Endothelial cell of umbilical vein (primary cell): ENCODE measurements at regions not wholly inside any gene's neighbourhood (a gene's known extent, or its start where the extent isn't known, plus 50 kb on each side); places are given as distances from the start of the nearest gene placed in this dataset.

Source experiments
- BruUV-seq: library from RNA; stranded (reverse); fragments of 400-500 nt; replicated peaks from 2 replicates; lab custom pipeline; 2021; lab: Mats Ljungman, UMichigan
- CTCF ChIA-PET: fragments of 300-600, 350-600 bp; sonication (Branson Sonifier 250); formaldehyde crosslinking; loops from one replicate; lab custom pipeline; 2021; ENCODE audit warnings: antibody characterized with exemption, inconsistent platforms; lab: Charles Lee
- POLR2A ChIA-PET: fragments of 300-600, 350-600 bp; sonication (Branson Sonifier 250); formaldehyde crosslinking; loops from one replicate; lab custom pipeline; 2021; ENCODE audit warnings: antibody characterized with exemption, inconsistent platforms; lab: Charles Lee
- DNase-seq: peaks from one replicate; pipeline ENCODE4 v3.0.0-alpha.2; 2011; ENCODE audit warnings: low read depth, low spot score
- FAIRE-seq: peaks from 2 replicates; lab custom pipeline; 2011; peaks lifted over from hg19 to GRCh38; lab: Jason Lieb, UNC
- H2AFZ ChIP-seq: 2 replicates; pipeline ENCODE4 v1.6.0; 2012; ENCODE audit warnings: low read depth, low read length, control low read depth, inconsistent platforms
- H3K27ac ChIP-seq: 2 replicates; pipeline ENCODE4 v1.5.1; 2011; ENCODE audit warnings: low read depth, mild to moderate bottlenecking, control low read depth, low read length, moderate library complexity; ENCODE audit not compliant: insufficient read depth
- H3K27me3 ChIP-seq, 2 experiments: 2 replicates each; pipeline versions ENCODE4 v1.6.0 to v1.6.1; 2011; ENCODE audit warnings: low read length in 2 of 2, mixed read lengths in 1 of 2; ENCODE audit not compliant: control insufficient read depth in 2 of 2, insufficient read depth in 2 of 2
- H3K36me3 ChIP-seq, 2 experiments: 2 replicates in 1 of 2; 3 replicates in 1 of 2; pipeline ENCODE4 v1.5.1; 2011; ENCODE audit warnings: low read length in 2 of 2, mild to moderate bottlenecking in 1 of 2, moderate library complexity in 1 of 2; ENCODE audit not compliant: control insufficient read depth in 2 of 2, insufficient read depth in 2 of 2; ENCODE audit errors: extremely low read depth in 1 of 2
- H3K4me1 ChIP-seq: 3 replicates; pipeline ENCODE4 v1.5.1; 2011; ENCODE audit warnings: mild to moderate bottlenecking, low read length; ENCODE audit not compliant: control insufficient read depth, insufficient read depth; ENCODE audit errors: extremely low read depth
- H3K4me2 ChIP-seq: 2 replicates; pipeline ENCODE4 v1.6.1; 2011; ENCODE audit warnings: low read length, control low read depth, mixed read lengths; ENCODE audit not compliant: insufficient read depth
- H3K4me3 ChIP-seq, 3 experiments: fragments of 200-600 bp in 1 of 3; sonication (generic), shearing (Covaris generic) in 1 of 3; replicated peaks in 1 of 3; 2 replicates each; pipeline ENCODE4 v1.5.1; 2011 to 2016; ENCODE audit warnings: control low read depth in 3 of 3, low read length in 3 of 3, mild to moderate bottlenecking in 2 of 3, inconsistent platforms in 1 of 3, low read depth in 1 of 3, moderate library complexity in 1 of 3; ENCODE audit not compliant: insufficient read depth in 1 of 3
- H3K79me2 ChIP-seq: 2 replicates; pipeline ENCODE4 v1.6.0; 2012; ENCODE audit warnings: low read length, inconsistent platforms; ENCODE audit not compliant: control insufficient read depth, insufficient read depth
- H3K9ac ChIP-seq: replicated peaks from 2 replicates; pipeline ENCODE3; 2011; ENCODE audit warnings: low read length, control low read depth; ENCODE audit not compliant: insufficient read depth; ENCODE audit errors: extremely low read depth
- H3K9me1 ChIP-seq: replicated peaks from 3 replicates; pipeline ENCODE4 v1.6.0; 2011; ENCODE audit warnings: mild to moderate bottlenecking, low read length; ENCODE audit not compliant: control insufficient read depth, insufficient read depth; ENCODE audit errors: extremely low read depth
- H3K9me3 ChIP-seq: replicated peaks from 2 replicates; pipeline ENCODE4 v1.5.1; 2012; ENCODE audit warnings: low read length, inconsistent platforms; ENCODE audit not compliant: control insufficient read depth, insufficient read depth
- H4K20me1 ChIP-seq: replicated peaks from 2 replicates; pipeline ENCODE3; 2011; ENCODE audit warnings: mild to moderate bottlenecking, low read length; ENCODE audit not compliant: control insufficient read depth, insufficient read depth; ENCODE audit errors: extremely low read depth
- CTCF ChIP-seq, 2 donors: IDR thresholded peaks; 1 replicate in 1 of 2; 2 replicates in 1 of 2; pipeline ENCODE4 v1.5.1; 2011; ENCODE audit warnings: low read length in 2 of 2, mild to moderate bottlenecking in 2 of 2, moderate library complexity in 2 of 2, control low read depth in 1 of 2, inconsistent platforms in 1 of 2, low read depth in 1 of 2; ENCODE audit not compliant: insufficient read depth in 1 of 2; ENCODE audit errors: extremely low read depth in 1 of 2
- EZH2 ChIP-seq: IDR thresholded peaks from 2 replicates; pipeline ENCODE4 v1.6.1; 2012; ENCODE audit warnings: borderline replicate concordance, low read depth, mild to moderate bottlenecking, moderate library complexity, low read length, inconsistent platforms; ENCODE audit not compliant: severe bottlenecking
- FOS ChIP-seq: IDR thresholded peaks from 2 replicates; pipeline ENCODE4 v1.6.1; 2011; ENCODE audit warnings: mild to moderate bottlenecking, low read length, moderate library complexity, borderline replicate concordance; ENCODE audit not compliant: insufficient read depth
- GATA2 ChIP-seq: IDR thresholded peaks from 2 replicates; pipeline ENCODE4 v1.7.0; 2011; ENCODE audit warnings: low read depth, mild to moderate bottlenecking, moderate library complexity, mixed read lengths, low read length; ENCODE audit not compliant: insufficient read length, insufficient read depth
- JUN ChIP-seq: IDR thresholded peaks from 2 replicates; pipeline ENCODE4 v1.6.1; 2011; ENCODE audit warnings: borderline replicate concordance, low read depth; ENCODE audit not compliant: insufficient read length, insufficient read depth
- MAX ChIP-seq: IDR thresholded peaks from 2 replicates; pipeline ENCODE4 v1.6.1; 2011; ENCODE audit not compliant: insufficient read depth, insufficient read length
- MYC ChIP-seq: IDR thresholded peaks from one replicate; pipeline ENCODE4 v1.6.1; 2011; ENCODE audit warnings: mild to moderate bottlenecking, low read depth, low read length
- POLR2AphosphoS5 ChIP-seq: IDR thresholded peaks from 2 replicates; pipeline ENCODE4 v1.6.1; 2012; ENCODE audit warnings: low read depth, mild to moderate bottlenecking, control low read depth, low read length, moderate library complexity; ENCODE audit not compliant: insufficient read depth
- dilution Hi-C: fragments of 300-500 bp; cut with MboI; formaldehyde crosslinking; loops from one replicate; pipeline ENCODE4 v1.15.0; 2019; ENCODE audit warnings: low sequenced_read_pairs; ENCODE audit not compliant: extremely low pct_ligation_motif_present
- intact Hi-C: fragments of 100-400 bp; cut with micrococcal nuclease; formaldehyde crosslinking; loops from one replicate; pipeline ENCODE4 v1.10.0; 2022

- H3K27me3 ChIP-seq, result no peaks in the 10 kb centered on the region
- CTCF ChIA-PET, result interaction anchor here (0.8 kb wide), 1 partner anchor 8 kb away, joined by 3 read pairs; no protein-coding TSS in a partner anchor
- FAIRE-seq, result no peak
- intact Hi-C loops, result no loop called here
- no peak for DNase-seq
- H3K79me2 ChIP-seq, result no peaks in the 10 kb centered on the region
- H2AFZ ChIP-seq, result no peak overlapping the region
- POLR2A ChIA-PET, result no interaction called here
- no peaks in the 10 kb centered on the region for H3K4me1 ChIP-seq
- no peaks in the 10 kb centered on the region for H3K9me1 ChIP-seq
- dilution Hi-C loops, result no loop called here
- H3K9ac ChIP-seq, result no peak overlapping the region
- H3K27ac ChIP-seq, result no peak overlapping the region
- no peaks in the 10 kb centered on the region for H3K9me3 ChIP-seq
- BruUV-seq, result no TSS peak
- no peak overlapping the region for H3K4me3 ChIP-seq
- TF ChIP-seq POLR2AphosphoS5 (no peak), FOS (no peak), CTCF (IDR thresholded peaks at IDR 0.05; ENCODE audit: extremely low read depth in 1 of 2, insufficient read depth in 1 of 2, low read depth in 1 of 2, low read length in 2 of 2) (no peak), GATA2 (no peak), MYC (no peak), MAX (no peak), JUN (no peak), EZH2 (no peak)
- H3K36me3 ChIP-seq, result no peaks in the 10 kb centered on the region
- no peak overlapping the region for H3K4me2 ChIP-seq
- no peaks in the 10 kb centered on the region for H4K20me1 ChIP-seq
Measured at GRCh38 chr7:32218741-32219288, 148.6 kb upstream of the PDE1C start.
